ENCODE measurements at regions not wholly inside any gene's neighbourhood (a gene's known extent, or its start where the extent isn't known, plus 50 kb on each side); places are given as distances from the start of the nearest gene placed in this dataset.

DNA sequence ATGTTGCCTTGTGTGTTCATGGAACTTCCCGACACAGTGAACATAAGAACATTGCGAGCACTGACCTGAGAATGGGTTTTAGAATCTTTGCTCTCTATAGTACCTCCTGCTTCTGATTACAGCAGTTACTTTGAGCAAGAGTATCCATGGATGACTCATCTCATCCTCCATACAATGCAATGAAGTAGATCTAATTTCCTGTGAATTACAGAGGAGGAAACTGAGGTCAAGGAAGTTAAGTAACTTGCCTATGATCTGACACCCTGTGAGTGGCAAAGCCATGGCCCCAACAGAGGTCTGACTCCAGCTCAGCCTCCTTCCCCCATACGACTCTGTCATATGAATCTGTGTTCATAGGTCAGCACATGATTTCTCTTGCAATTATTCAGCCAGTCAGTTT lies 518.1 kb downstream of the TFAP2A start:
- Histone ChIP-seq H3K4me3 (ENCODE audit: low read length) (no peak overlapping the region), H3K9me3 (ENCODE audit: control insufficient read depth, low read length) (no peaks in the 10 kb centered on the region), H3K9ac (ENCODE audit: extremely low read depth, low read length, poor library complexity, severe bottlenecking) (no peak overlapping the region), H3K27me3 (ENCODE audit: control insufficient read depth, insufficient read depth, low read length, poor library complexity, severe bottlenecking) (no peaks in the 10 kb centered on the region), H3K4me1 (ENCODE audit: control insufficient read depth, insufficient read depth, low read length) (no peaks in the 10 kb centered on the region), H3K36me3 (ENCODE audit: control insufficient read depth, insufficient read depth, low read length) (no peaks in the 10 kb centered on the region), H3K27ac (ENCODE audit: low read depth, low read length) (no peak overlapping the region)
- 97 to 100% methylated on average over 3 of the region's 3 CpGs for WGBS, 2 experiments (ENCODE audit: insufficient coverage in 1 of 2, insufficient read length in 1 of 2)
- no peaks in the 10 kb centered on the region for H3K36me3 Mint-ChIP-seq (ENCODE audit: low read depth)
- no peaks in the 10 kb centered on the region for H3K4me1 Mint-ChIP-seq
- H3K9me3 Mint-ChIP-seq, result no peaks in the 10 kb centered on the region
- no peak for DNase-seq
- no peak overlapping the region for H3K4me3 Mint-ChIP-seq
- H3K27ac Mint-ChIP-seq, result no peak overlapping the region
- no peak for TF ChIP-seq CTCF (conservative IDR thresholded peaks at IDR 0.05)
- no peaks in the 10 kb centered on the region for H3K27me3 Mint-ChIP-seq (ENCODE audit: insufficient read depth)

GRCh38 chr6:9890893-9891292 lies 524.0 kb downstream of the TFAP2A start:
- WGBS, 2 experiments (ENCODE audit: insufficient coverage in 1 of 2, insufficient read length in 1 of 2), result 76 to 97% methylated on average over 3 to 4 of the region's 4 CpGs

DNA sequence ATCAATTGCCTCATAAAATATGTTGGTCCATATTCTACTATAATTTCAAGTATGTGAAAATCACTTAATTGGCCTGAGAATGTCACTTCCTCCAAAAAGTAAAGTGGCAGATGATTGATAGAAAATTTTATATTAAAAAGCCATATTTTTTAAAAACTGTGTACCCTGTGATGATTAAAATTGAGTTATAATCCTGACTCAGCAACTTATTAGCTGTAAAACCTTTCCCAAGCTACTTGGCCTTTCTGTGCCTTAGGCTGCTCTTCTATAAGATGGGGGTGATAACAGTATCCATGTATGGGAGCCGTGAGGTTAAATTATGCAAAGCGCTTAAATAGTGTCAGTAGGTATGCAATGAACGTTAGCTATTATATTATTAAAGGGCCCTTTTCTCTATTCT lies 524.4 kb downstream of the TFAP2A start:
- no peaks in the 10 kb centered on the region for H3K27me3 Mint-ChIP-seq (ENCODE audit: insufficient read depth)
- no peaks in the 10 kb centered on the region for H3K36me3 ChIP-seq (ENCODE audit: control insufficient read depth, insufficient read depth, low read length)
- H3K4me3 Mint-ChIP-seq, result no peak overlapping the region
- no peak for DNase-seq
- no peaks in the 10 kb centered on the region for H3K4me1 ChIP-seq (ENCODE audit: control insufficient read depth, insufficient read depth, low read length)
- no peak for TF ChIP-seq CTCF (conservative IDR thresholded peaks at IDR 0.05)
- H3K27me3 ChIP-seq (ENCODE audit: control insufficient read depth, insufficient read depth, low read length, poor library complexity, severe bottlenecking), result no peaks in the 10 kb centered on the region
- H3K27ac ChIP-seq (ENCODE audit: low read depth, low read length), result no peak overlapping the region
- H3K27ac Mint-ChIP-seq, result no peak overlapping the region
- H3K4me3 ChIP-seq (ENCODE audit: low read length), result no peak overlapping the region
- peaks cover 26% of the 10 kb centered on the region for H3K9me3 Mint-ChIP-seq
- no peak overlapping the region for H3K9ac ChIP-seq (ENCODE audit: extremely low read depth, low read length, poor library complexity, severe bottlenecking)
- H3K36me3 Mint-ChIP-seq (ENCODE audit: low read depth), result no peaks in the 10 kb centered on the region
- H3K4me1 Mint-ChIP-seq, result no peaks in the 10 kb centered on the region
- H3K9me3 ChIP-seq (ENCODE audit: control insufficient read depth, low read length), result no peaks in the 10 kb centered on the region
- WGBS, 2 experiments (ENCODE audit: insufficient coverage in 1 of 2, insufficient read length in 1 of 2), result 88% methylated on average over 3 of the region's 3 CpGs; no CpG with 5 or more reads in 1 of the 2 experiments

More at GRCh38 chr6:9890893-9891292, 524.0 kb downstream of the TFAP2A start:
- TF ChIP-seq CTCF (conservative IDR thresholded peaks at IDR 0.05), result no peak
- Mint-ChIP-seq H3K9me3 (peaks cover 22% of the 10 kb centered on the region), H3K4me3 (no peak overlapping the region), H3K27me3 (ENCODE audit: insufficient read depth) (no peaks in the 10 kb centered on the region), H3K4me1 (no peaks in the 10 kb centered on the region), H3K27ac (no peak overlapping the region), H3K36me3 (ENCODE audit: low read depth) (no peaks in the 10 kb centered on the region)
- no peaks in the 10 kb centered on the region for H3K36me3 ChIP-seq (ENCODE audit: control insufficient read depth, insufficient read depth, low read length)
- H3K9ac ChIP-seq (ENCODE audit: extremely low read depth, low read length, poor library complexity, severe bottlenecking), result no peak overlapping the region
- H3K4me1 ChIP-seq (ENCODE audit: control insufficient read depth, insufficient read depth, low read length), result no peaks in the 10 kb centered on the region
- no peak overlapping the region for H3K27ac ChIP-seq (ENCODE audit: low read depth, low read length)
- DNase-seq, result no peak
- H3K4me3 ChIP-seq (ENCODE audit: low read length), result no peak overlapping the region
- no peaks in the 10 kb centered on the region for H3K27me3 ChIP-seq (ENCODE audit: control insufficient read depth, insufficient read depth, low read length, poor library complexity, severe bottlenecking)
- no peaks in the 10 kb centered on the region for H3K9me3 ChIP-seq (ENCODE audit: control insufficient read depth, low read length)

All from endodermal cell (in vitro differentiated cells).